Thymus (tissue), 11 donors: ENCODE measurements at regions not wholly inside any gene's neighbourhood (a gene's known extent, or its start where the extent isn't known, plus 50 kb on each side); places are given as distances from the start of the nearest gene placed in this dataset.
"Not testable (repeated sequence)": the region's sequence is repeated elsewhere in the genome, so short reads cannot be mapped to it uniquely, and the experiment has no call there.

Source experiments
- DNase-seq, 9 donors: peaks; one replicate each; pipeline ENCODE4 v3.0.0-alpha.2; 2013; ENCODE audit warnings: low spot score in 9 of 9, low read depth in 6 of 9, missing footprints in 1 of 9
- H3K27ac ChIP-seq, 2 donors: one replicate each; pipeline ENCODE4 v1.5.1; 2013; ENCODE audit warnings: control low read depth in 1 of 2, low read depth in 1 of 2, low read length in 1 of 2, mild to moderate bottlenecking in 1 of 2, moderate library complexity in 1 of 2
- H3K27me3 ChIP-seq, 2 donors: one replicate each; pipeline ENCODE4 v1.5.1; 2013; ENCODE audit warnings: low read length in 1 of 2; ENCODE audit not compliant: control insufficient read depth in 2 of 2, insufficient read depth in 1 of 2
- H3K36me3 ChIP-seq, 2 donors: one replicate each; pipeline ENCODE4 v1.5.1; 2013; ENCODE audit warnings: low read length in 1 of 2, mild to moderate bottlenecking in 1 of 2, moderate library complexity in 1 of 2; ENCODE audit not compliant: control insufficient read depth in 2 of 2, insufficient read depth in 2 of 2
- H3K4me1 ChIP-seq, 2 donors: one replicate each; pipeline ENCODE4 v1.5.1; 2013; ENCODE audit warnings: low read length in 2 of 2; ENCODE audit not compliant: control insufficient read depth in 2 of 2, insufficient read depth in 2 of 2
- H3K4me3 ChIP-seq, 2 donors: one replicate each; pipeline ENCODE4 v1.5.1; 2013; ENCODE audit warnings: low read length in 2 of 2, control low read depth in 1 of 2, mild to moderate bottlenecking in 1 of 2
- H3K9me3 ChIP-seq, 2 donors: one replicate each; pipeline ENCODE4 v1.5.1; 2013; ENCODE audit warnings: low read length in 1 of 2, mild to moderate bottlenecking in 1 of 2; ENCODE audit not compliant: control insufficient read depth in 2 of 2, insufficient read depth in 1 of 2
- WGBS: extraction: QIAGEN DNeasy Blood & Tissue Kit; methylation state at CpG from one replicate; pipeline ENCODE4 v1.1.7; 2013; 5-methylcytosine and 5-hydroxymethylcytosine counted together
- donor health status: healthy.

DNA sequence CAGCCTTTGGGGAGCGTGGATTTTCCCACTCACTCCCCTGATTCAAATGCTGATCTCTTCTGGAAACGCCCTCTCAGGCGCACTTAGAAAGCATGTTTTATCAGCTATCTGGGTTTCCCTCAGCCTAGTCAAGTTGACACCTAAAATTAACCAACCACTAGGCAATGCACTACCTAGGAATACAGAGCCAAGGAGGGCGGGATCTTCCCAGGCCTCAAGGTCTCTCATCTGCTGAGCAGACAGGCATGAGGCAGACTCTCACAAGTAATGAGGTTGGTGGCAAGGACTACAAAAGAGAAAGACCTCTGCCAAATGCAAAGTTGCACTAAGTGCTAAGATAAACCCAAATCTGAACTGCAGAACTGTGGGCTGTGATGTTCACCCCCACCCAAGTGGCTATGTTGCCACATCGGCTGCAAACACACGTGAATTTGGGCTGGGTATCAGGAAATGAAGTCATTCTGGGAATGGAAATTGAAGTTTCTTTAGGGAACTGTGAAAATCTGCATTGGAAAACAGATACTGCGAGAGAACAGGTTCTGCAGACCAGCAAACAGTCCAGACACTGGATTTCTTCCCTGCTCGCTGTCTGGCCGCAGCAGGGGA, 186.6 kb downstream of the LMLN start:
- not testable (repeated sequence) for H3K36me3 ChIP-seq, H3K4me3 ChIP-seq, DNase-seq, H3K27ac ChIP-seq, H3K27me3 ChIP-seq, H3K4me1 ChIP-seq, H3K9me3 ChIP-seq
- 92% methylated on average over 8 of the region's 9 CpGs for WGBS

DNA sequence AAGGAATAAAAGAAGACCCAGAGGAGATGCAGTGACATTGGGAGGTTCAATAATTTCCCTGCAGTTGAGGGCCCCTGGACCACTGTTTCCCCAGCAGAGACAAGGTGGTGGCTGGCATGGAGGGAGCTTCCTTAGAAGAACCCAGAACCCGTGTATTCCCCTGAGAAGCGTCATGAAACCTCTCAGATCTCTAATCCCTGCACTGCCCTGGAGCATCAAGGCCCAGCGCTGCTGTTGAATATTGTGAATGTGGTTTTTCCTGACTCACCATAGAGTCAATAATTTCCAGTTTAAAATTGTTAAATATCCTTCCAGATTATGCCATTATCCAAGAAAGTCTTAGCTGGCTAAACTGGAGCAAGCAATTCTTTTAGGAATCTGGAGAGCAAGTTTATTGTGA, 187.2 kb downstream of the LMLN start:
- not testable (repeated sequence) for DNase-seq, H3K4me3 ChIP-seq, H3K36me3 ChIP-seq, H3K27ac ChIP-seq, H3K27me3 ChIP-seq, H3K4me1 ChIP-seq, H3K9me3 ChIP-seq
- WGBS: 93% methylated on average over 1 of the region's 3 CpGs

DNA sequence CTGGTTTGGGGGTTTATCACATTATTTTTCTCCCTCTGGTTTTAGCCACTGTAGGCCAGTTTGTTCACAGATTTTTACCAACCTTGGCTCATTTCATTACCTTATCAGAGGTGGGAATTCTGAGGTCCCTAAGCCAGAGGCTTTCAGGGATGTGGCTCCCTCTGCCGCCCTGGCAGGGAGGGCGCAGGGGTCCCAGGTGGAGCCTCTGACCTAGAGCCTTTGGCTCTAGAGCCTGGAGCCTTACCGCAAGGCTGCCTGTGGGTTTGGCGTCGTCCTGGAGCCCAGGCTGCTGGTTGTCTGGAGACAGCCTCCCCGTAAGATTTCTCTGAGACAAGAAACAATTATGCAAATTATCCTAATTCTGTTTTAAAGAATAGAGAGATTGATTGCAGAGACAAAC, 188.0 kb downstream of the LMLN start:
- 90% methylated on average over 6 of the region's 6 CpGs for WGBS
- not testable (repeated sequence) for DNase-seq, H3K9me3 ChIP-seq

DNA sequence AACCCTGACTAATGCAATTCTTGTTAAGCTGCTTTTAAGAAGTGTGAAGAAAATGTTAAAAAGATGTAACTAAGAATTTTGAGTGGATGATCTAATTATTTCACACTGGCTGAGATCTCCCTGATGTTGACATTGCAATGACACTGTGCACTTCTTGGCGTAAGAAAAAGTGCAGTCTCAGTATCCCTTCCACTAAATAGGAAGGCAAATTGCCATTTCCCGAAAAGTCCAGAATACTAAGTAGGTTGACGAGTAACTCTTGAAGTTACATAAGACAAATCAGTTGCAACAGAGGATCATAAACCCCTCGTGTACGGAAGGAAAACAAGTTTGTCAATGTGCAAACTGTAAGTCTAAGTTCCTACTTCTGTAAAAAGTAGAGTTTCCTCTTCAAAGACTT, 189.9 kb downstream of the LMLN start:
- not testable (repeated sequence) for H3K27me3 ChIP-seq, H3K36me3 ChIP-seq, H3K4me3 ChIP-seq, H3K27ac ChIP-seq, DNase-seq, H3K4me1 ChIP-seq, H3K9me3 ChIP-seq
- WGBS: 60% methylated on average over 5 of the region's 5 CpGs

More for the DNA sequence above, 188.0 kb downstream of the LMLN start:
- H3K4me3 ChIP-seq, H3K27me3 ChIP-seq, H3K4me1 ChIP-seq, H3K36me3 ChIP-seq, H3K27ac ChIP-seq: not testable (repeated sequence)

DNA sequence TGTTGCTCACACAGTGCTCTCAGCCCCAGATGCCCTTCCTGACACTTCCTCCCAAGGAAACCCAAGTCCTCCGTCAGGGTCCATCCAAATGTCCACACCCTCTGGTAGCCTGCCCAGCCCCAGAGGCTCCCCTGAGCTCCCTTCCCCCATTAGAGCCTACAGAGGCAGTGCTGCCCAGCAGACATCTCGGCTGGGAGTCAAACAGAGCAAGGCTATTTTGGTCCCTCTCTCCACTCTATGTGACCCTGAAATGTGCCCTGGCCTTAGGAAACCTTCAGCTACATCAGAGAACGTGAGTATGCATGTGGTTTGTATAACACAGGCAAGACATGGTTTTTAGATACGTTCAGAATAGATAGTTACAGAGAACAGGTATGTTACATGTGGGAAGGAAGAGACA, 191.8 kb downstream of the LMLN start:
- H3K4me1 ChIP-seq, H3K9me3 ChIP-seq, DNase-seq, H3K27me3 ChIP-seq, H3K36me3 ChIP-seq, H3K4me3 ChIP-seq, H3K27ac ChIP-seq: not testable (repeated sequence)
- 66% methylated on average over 4 of the region's 4 CpGs for WGBS

DNA sequence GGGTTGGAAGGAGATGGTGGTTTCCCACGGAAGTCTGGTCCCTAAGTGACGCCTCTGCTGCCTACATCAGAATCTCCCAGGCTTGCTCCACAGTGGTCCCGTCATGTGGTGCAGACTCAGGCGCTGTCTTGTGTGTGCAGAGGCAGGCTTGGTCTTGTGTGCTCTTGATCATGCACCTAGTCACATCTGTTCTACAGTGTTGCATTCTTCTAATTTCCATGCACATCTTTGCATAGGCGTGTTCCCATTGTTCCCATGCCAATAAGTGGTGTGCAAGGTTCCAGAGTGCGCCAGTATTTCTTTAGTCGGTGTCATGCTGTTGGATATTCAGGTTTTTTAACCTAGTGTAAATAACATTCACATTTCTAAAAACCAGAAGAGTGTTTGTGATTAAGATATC, 195.8 kb downstream of the LMLN start:
- H3K4me3 ChIP-seq: not testable (repeated sequence)

DNA sequence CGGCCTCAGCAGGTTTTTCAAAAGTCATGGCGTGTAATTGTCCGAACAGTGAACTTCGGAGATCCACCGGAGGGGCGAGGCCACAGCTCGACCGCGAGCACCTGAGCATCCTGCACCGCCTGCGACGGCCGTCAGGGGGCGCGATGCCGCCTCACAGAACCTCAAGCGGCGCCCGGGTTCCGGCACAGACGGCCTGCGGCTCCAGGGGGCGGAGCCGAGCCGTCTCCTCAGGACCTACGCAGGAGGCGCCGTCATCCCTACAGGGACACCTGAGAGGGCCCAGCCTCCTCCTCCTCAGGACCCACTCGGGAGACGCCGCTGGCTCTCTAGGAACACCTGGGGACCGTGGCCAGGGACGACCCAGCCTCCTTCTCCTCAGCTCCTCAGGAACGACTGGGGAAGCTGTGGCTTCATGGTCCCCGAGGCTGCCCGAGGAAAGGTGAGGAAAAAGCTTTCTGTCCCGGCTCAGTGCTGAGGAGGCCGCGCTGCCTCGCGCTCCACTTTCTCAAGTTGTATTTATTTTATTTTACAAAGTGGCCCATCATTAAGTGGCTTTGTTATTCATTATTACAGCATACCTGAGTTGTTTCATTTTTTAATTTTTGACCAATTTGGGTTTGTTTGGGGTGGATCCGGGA, 197.3 kb downstream of the LMLN start:
- not testable (repeated sequence) for H3K4me1 ChIP-seq, H3K27ac ChIP-seq, H3K4me3 ChIP-seq, H3K9me3 ChIP-seq, DNase-seq, H3K27me3 ChIP-seq, H3K36me3 ChIP-seq
- WGBS: 15% methylated on average over 9 of the region's 42 CpGs

More for the DNA sequence above, 195.8 kb downstream of the LMLN start:
- not testable (repeated sequence) for H3K36me3 ChIP-seq, H3K27ac ChIP-seq, DNase-seq, H3K27me3 ChIP-seq, H3K4me1 ChIP-seq, H3K9me3 ChIP-seq
- WGBS: 93% methylated on average over 4 of the region's 7 CpGs

DNA sequence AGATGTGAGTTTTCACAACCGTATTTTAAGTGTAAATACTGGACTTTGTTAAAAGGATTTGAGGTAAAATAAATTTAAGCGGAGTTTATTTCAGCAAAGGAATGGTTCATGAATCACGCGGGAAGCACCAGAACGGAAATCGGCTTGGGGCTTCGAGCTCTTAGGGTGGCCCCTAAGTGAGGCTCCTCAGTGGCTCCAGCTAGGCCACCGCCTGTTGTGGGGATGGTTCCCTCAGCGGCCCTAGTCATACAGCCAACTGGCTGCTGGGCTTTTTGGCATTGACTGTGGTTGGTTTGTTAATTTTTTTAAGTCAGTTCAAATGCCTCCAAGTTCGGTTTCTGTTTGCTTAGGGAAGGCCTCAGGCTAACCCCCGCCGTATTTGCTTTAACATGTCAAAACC, 198.0 kb downstream of the LMLN start:
- H3K27ac ChIP-seq, H3K9me3 ChIP-seq, H3K27me3 ChIP-seq, H3K36me3 ChIP-seq, H3K4me1 ChIP-seq, DNase-seq, H3K4me3 ChIP-seq: not testable (repeated sequence)
- 84% methylated on average over 7 of the region's 12 CpGs for WGBS

DNA sequence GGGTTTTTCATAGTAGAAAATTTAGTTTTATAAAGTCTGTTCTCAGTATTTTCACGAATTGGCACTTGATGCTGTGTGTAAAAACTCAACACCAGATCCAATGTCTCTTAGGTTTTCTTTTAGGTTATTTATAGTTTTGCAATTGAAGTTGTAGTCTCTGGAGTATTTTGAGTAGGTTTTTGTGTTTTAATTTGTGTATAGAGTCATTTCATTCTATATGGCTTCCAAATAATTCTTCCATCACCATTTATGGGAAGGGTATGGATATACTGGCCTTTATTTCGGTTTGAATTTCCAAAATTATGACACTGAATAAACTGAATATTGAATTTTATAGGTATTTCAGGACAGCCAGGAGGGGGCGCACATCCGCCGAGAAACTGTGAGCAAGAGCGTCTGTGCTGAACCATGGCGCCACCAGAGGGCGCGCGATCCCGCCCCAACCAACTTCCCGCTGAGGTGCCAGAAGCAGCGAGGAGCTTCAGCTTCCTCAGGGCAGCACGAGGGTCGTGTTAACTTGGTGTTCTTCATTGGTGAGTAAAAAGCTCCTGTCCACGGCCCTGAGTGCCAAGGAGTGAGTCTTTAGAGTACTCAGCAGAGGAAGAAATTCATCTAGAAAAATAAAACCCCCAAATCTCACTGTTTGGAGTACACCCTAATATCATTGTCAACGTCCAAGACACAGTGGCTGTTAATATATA, 207.5 kb downstream of the LMLN start:
- H3K27me3 ChIP-seq, H3K36me3 ChIP-seq, H3K4me3 ChIP-seq, H3K9me3 ChIP-seq, H3K27ac ChIP-seq, H3K4me1 ChIP-seq: not testable (repeated sequence)
- peak in 7 of 9 donors; percentile 4 to 71 (median 16) for DNase-seq
- 5% methylated on average over 13 of the region's 17 CpGs for WGBS
